ENCODE measurements at regions not wholly inside any gene's neighbourhood (a gene's known extent, or its start where the extent isn't known, plus 50 kb on each side); places are given as distances from the start of the nearest gene placed in this dataset.

DNA sequence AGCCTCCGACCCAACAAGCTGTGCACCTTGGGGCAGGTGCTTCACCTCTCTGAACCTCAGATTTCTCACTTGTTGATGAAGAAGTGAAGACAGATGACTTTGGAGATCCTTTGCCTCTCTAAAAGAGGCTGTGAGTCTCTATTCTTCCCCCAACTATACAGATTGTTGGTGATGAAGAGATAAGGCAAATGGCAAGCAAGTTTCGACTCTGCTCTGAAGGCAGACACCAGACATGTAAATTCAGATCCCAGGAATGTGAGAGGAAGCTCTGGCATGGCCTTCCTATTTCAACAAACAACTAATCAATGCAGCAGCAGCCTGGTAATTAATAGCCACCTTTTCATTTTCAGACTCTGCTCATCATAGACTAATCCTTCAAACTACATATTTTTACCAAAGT is 74.2 kb upstream of the EGR2 start:
- Histone ChIP-seq H3K27ac (ENCODE audit: low read depth in 2 of 2, low read length in 2 of 2) (no peak overlapping the region), H3K9me3 (ENCODE audit: control insufficient read depth in 2 of 3, insufficient read depth in 1 of 3, low read length in 3 of 3) (no peaks in the 10 kb centered on the region), H3K4me3 (ENCODE audit: low read length in 3 of 3) (no peak overlapping the region), H3K27me3 (ENCODE audit: control insufficient read depth, insufficient read depth, low read length) (no peaks in the 10 kb centered on the region), H3K36me3 (ENCODE audit: control insufficient read depth in 2 of 3, insufficient read depth in 3 of 3, low read length in 3 of 3) (no peaks in the 10 kb centered on the region), H3K4me1 (ENCODE audit: control insufficient read depth in 2 of 3, insufficient read depth in 2 of 3, low read depth in 1 of 3, low read length in 3 of 3) (no peaks in the 10 kb centered on the region), H3K9ac (ENCODE audit: low read length in 3 of 3) (no peak overlapping the region)
- no peak for DNase-seq
- no peak for FAIRE-seq
- intact Hi-C loops (cut with DNase I) = no loop called here
- TF ChIP-seq, protein P1, sequence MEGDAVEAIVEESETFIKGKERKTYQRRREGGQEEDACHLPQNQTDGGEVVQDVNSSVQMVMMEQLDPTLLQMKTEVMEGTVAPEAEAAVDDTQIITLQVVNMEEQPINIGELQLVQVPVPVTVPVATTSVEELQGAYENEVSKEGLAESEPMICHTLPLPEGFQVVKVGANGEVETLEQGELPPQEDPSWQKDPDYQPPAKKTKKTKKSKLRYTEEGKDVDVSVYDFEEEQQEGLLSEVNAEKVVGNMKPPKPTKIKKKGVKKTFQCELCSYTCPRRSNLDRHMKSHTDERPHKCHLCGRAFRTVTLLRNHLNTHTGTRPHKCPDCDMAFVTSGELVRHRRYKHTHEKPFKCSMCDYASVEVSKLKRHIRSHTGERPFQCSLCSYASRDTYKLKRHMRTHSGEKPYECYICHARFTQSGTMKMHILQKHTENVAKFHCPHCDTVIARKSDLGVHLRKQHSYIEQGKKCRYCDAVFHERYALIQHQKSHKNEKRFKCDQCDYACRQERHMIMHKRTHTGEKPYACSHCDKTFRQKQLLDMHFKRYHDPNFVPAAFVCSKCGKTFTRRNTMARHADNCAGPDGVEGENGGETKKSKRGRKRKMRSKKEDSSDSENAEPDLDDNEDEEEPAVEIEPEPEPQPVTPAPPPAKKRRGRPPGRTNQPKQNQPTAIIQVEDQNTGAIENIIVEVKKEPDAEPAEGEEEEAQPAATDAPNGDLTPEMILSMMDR (IDR thresholded peaks at IDR 0.05; ENCODE audit: borderline replicate concordance, extremely low read depth, insufficient read depth) = no peak

- no peaks in the 10 kb centered on the region for H3K9me3 ChIP-seq (ENCODE audit: control insufficient read depth in 2 of 3, insufficient read depth in 1 of 3, low read length in 3 of 3)
- H3K4me1 ChIP-seq (ENCODE audit: control insufficient read depth in 2 of 3, insufficient read depth in 2 of 3, low read depth in 1 of 3, low read length in 3 of 3) = no peaks in the 10 kb centered on the region
- DNase-seq = no peak
- H3K4me3 ChIP-seq (ENCODE audit: low read length in 3 of 3) = no peak overlapping the region
- no peaks in the 10 kb centered on the region for H3K27me3 ChIP-seq (ENCODE audit: control insufficient read depth, insufficient read depth, low read length)
- H3K27ac ChIP-seq (ENCODE audit: low read depth in 2 of 2, low read length in 2 of 2) = no peak overlapping the region
- TF ChIP-seq, protein P1 (IDR thresholded peaks at IDR 0.05; ENCODE audit: borderline replicate concordance, extremely low read depth, insufficient read depth) = no peak
- FAIRE-seq = no peak
- no peaks in the 10 kb centered on the region for H3K36me3 ChIP-seq (ENCODE audit: control insufficient read depth in 2 of 3, insufficient read depth in 3 of 3, low read length in 3 of 3)
- intact Hi-C loops (cut with DNase I) = no loop called here
- no peak overlapping the region for H3K9ac ChIP-seq (ENCODE audit: low read length in 3 of 3)
Measured at GRCh38 chr10:62887642-62888041, 71.5 kb upstream of the EGR2 start.

GRCh38 chr10:62885684-62886461 is 69.7 kb upstream of the EGR2 start:
- H3K9me3 ChIP-seq (ENCODE audit: control insufficient read depth in 2 of 3, insufficient read depth in 1 of 3, low read length in 3 of 3) = no peaks in the 10 kb centered on the region
- H3K9ac ChIP-seq (ENCODE audit: low read length in 3 of 3) = no peak overlapping the region
- no peak overlapping the region for H3K27ac ChIP-seq (ENCODE audit: low read depth in 2 of 2, low read length in 2 of 2)
- H3K4me3 ChIP-seq (ENCODE audit: low read length in 3 of 3) = no peak overlapping the region
- DNase-seq = no peak
- TF ChIP-seq, protein P1 (IDR thresholded peaks at IDR 0.05; ENCODE audit: borderline replicate concordance, extremely low read depth, insufficient read depth) = no peak
- no peaks in the 10 kb centered on the region for H3K27me3 ChIP-seq (ENCODE audit: control insufficient read depth, insufficient read depth, low read length)
- no peaks in the 10 kb centered on the region for H3K36me3 ChIP-seq (ENCODE audit: control insufficient read depth in 2 of 3, insufficient read depth in 3 of 3, low read length in 3 of 3)
- intact Hi-C loops (cut with DNase I) = no loop called here
- H3K4me1 ChIP-seq (ENCODE audit: control insufficient read depth in 2 of 3, insufficient read depth in 2 of 3, low read depth in 1 of 3, low read length in 3 of 3) = no peaks in the 10 kb centered on the region
- FAIRE-seq = no peak

GRCh38 chr10:62880162-62880561 is 64.0 kb upstream of the EGR2 start:
- no peaks in the 10 kb centered on the region for H3K36me3 ChIP-seq (ENCODE audit: control insufficient read depth in 2 of 3, insufficient read depth in 3 of 3, low read length in 3 of 3)

More at GRCh38 chr10:62880162-62880561, 64.0 kb upstream of the EGR2 start:
- no peak for DNase-seq
- intact Hi-C loops (cut with DNase I) = no loop called here
- no peak for FAIRE-seq
- Histone ChIP-seq H3K27ac (ENCODE audit: low read depth in 2 of 2, low read length in 2 of 2) (no peak overlapping the region), H3K9me3 (ENCODE audit: control insufficient read depth in 2 of 3, insufficient read depth in 1 of 3, low read length in 3 of 3) (no peaks in the 10 kb centered on the region), H3K9ac (ENCODE audit: low read length in 3 of 3) (no peak overlapping the region), H3K27me3 (ENCODE audit: control insufficient read depth, insufficient read depth, low read length) (no peaks in the 10 kb centered on the region), H3K4me3 (ENCODE audit: low read length in 3 of 3) (no peak overlapping the region), H3K4me1 (ENCODE audit: control insufficient read depth in 2 of 3, insufficient read depth in 2 of 3, low read depth in 1 of 3, low read length in 3 of 3) (no peaks in the 10 kb centered on the region)
- TF ChIP-seq, protein P1 (IDR thresholded peaks at IDR 0.05; ENCODE audit: borderline replicate concordance, extremely low read depth, insufficient read depth) = no peak

Measured in kidney (tissue), 13 donors.